ENCODE measurements at regions not wholly inside any gene's neighbourhood (a gene's known extent, or its start where the extent isn't known, plus 50 kb on each side); places are given as distances from the start of the nearest gene placed in this dataset.
A peak's percentile ranks its signal among the peaks of the same experiment; 100 is the strongest.

- DNase-seq = peak in 37 of 42 donors; percentile 1 to 70 (median 32)
Observed at GRCh38 chr20:6583134-6583738, 184.2 kb upstream of the BMP2 start.

GRCh38 chr20:6582449-6582848 is 185.0 kb upstream of the BMP2 start:
- intact Hi-C loops (cut with DNase I) = no loop called here

More at GRCh38 chr20:6583134-6583738, 184.2 kb upstream of the BMP2 start:
- intact Hi-C loops (cut with DNase I) = no loop called here

GRCh38 chr20:6580486-6580885 is 187.0 kb upstream of the BMP2 start:
- intact Hi-C loops (cut with DNase I) = no loop called here

More at GRCh38 chr20:6582449-6582848, 185.0 kb upstream of the BMP2 start:
- DNase-seq = no peak

DNA sequence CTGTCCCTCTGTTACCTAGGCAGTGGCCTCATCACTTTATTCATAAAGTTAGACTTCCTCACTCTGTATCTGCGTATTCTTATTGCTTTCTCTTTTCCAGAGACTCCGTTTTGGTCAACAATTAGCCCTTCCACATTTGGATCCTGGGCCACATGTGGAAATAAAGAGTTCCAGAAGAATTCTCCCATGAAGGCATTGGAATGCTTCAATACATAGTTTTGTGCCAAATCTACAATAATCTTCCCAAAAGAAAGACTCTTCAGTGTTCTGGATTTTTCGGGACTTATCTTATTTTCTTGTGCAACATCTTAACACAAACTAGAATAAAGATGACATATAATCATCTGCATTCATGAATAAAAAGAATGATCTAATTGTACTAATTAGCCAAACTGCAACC is 187.7 kb upstream of the BMP2 start:
- intact Hi-C loops (cut with DNase I) = no loop called here
- DNase-seq = no peak

More at GRCh38 chr20:6580486-6580885, 187.0 kb upstream of the BMP2 start:
- DNase-seq = no peak

DNA sequence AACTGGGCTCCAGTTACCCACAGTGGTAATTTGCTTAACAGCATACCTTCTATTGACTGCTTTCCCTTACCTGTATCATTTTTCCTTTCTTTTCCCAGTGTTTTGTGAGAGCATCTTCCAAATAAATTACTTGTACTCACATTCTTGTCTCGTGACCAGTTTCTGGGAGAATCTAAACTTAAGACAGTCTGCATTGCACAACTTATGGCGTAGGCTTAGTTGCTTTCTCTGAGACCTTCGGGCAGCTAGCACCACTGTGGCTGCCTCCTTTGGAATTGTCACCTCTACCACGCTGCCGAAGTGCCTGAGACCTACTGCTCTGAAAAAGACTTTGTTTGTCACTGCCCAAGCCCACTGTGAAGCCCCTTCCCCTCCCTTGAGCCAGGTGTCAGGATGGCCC is 188.1 kb upstream of the BMP2 start:
- intact Hi-C loops (cut with DNase I) = no loop called here

DNA sequence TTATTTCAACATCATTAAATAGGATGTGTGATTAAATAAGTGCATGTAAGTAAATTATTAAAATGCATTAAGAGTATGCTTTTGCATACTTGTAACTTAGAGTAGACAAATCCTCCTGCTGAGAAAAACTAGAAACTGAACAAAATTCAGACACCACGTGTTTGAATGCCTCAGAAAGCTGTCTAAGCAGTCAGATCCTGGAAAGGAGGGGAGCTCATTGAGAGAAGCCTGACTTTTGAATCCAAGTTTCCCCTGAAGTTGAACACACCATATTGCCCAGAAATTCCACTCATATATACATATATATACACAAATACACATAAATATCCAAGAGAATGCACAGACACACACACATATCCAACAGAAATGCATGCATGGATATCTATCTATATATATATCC is 190.0 kb upstream of the BMP2 start:
- intact Hi-C loops (cut with DNase I) = no loop called here

More for the DNA sequence above, 188.1 kb upstream of the BMP2 start:
- no peak for DNase-seq

GRCh38 chr20:6576726-6577125 is 190.8 kb upstream of the BMP2 start:
- no peak for DNase-seq
- intact Hi-C loops (cut with DNase I) = no loop called here

More for the DNA sequence above, 190.0 kb upstream of the BMP2 start:
- no peak for DNase-seq

GRCh38 chr20:6575912-6576401 is 191.5 kb upstream of the BMP2 start:
- intact Hi-C loops (cut with DNase I) = no loop called here

GRCh38 chr20:6566821-6567220 is 200.7 kb upstream of the BMP2 start:
- no peak for DNase-seq
- intact Hi-C loops (cut with DNase I) = no loop called here

More at GRCh38 chr20:6575912-6576401, 191.5 kb upstream of the BMP2 start:
- DNase-seq = no peak

DNA sequence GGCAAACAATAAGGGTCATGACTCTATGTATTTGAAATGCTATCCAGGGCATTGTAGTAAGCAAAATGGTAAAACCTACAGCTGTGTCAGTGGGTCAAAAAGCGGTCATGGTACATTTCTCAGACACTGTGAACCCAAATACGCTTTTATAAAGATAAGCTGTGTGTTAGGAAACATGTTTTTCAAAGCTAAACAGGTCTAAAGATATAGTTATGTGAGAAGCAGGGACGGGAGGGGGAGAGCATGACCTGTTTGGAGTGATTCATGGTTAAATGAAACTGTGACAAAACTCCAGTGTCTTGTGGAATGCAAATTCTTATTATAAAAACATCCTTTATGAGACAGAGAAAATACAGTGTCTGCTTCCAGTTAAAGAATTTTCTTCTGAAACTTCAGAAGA is 205.4 kb upstream of the BMP2 start:
- DNase-seq = no peak
- intact Hi-C loops (cut with DNase I) = no loop called here

- intact Hi-C loops (cut with DNase I) = no loop called here
- DNase-seq = no peak
Observed at GRCh38 chr20:6560978-6561377, 206.5 kb upstream of the BMP2 start.

DNA sequence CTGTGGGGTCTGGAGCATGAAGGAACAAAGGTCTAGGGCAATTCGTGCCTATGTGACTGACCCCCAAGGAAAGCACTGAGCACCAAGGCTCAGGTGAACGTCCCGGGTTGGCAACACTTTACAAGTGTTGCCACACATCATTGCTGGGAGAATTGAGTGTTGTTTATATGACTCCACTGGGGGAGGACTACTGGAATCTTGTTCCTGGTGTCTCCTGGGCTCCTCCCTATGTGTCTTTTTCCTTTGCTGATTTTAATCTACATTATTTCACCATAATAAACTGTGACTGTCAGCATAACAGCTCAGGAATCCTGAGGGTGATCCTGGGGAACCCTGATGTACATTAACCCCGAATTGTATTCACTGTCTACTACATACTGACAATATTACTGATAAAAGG is 207.7 kb upstream of the BMP2 start:
- DNase-seq = no peak

DNA sequence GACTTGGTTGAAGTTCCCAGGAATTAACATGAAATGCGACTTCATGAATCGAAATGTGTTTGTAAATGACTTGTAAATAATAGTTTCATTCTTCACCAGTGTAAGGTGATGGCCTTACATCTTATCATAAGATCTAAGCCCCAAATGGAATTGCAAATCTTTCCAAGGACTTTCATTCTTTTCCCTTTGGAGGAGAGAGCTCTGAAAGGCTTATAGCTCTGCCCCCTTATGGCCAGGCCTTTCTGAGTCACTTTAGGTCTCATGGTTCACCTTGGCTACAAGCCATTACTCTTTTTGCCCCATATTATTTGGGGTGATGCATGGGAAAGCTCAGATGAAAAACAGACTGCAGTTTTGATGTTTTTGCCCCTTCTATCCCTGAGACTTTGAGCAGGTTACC is 209.1 kb upstream of the BMP2 start:
- no peak for DNase-seq
- intact Hi-C loops (cut with DNase I) = no loop called here

More for the DNA sequence above, 207.7 kb upstream of the BMP2 start:
- intact Hi-C loops (cut with DNase I) = no loop called here

GRCh38 chr20:6533761-6534479 is 233.6 kb upstream of the BMP2 start:
- peak in 15 of 42 donors; percentile 2 to 44 (median 9) for DNase-seq
- intact Hi-C loops (cut with DNase I) = no loop called here

- no peak for DNase-seq
- intact Hi-C loops (cut with DNase I) = no loop called here
Observed at GRCh38 chr20:6533351-6533750, 234.1 kb upstream of the BMP2 start.

- DNase-seq = no peak
- intact Hi-C loops (cut with DNase I) = no loop called here
Observed at GRCh38 chr20:6530779-6531315, 236.6 kb upstream of the BMP2 start.

GRCh38 chr20:6530254-6530653 is 237.2 kb upstream of the BMP2 start:
- DNase-seq = no peak
- intact Hi-C loops (cut with DNase I) = no loop called here

DNA sequence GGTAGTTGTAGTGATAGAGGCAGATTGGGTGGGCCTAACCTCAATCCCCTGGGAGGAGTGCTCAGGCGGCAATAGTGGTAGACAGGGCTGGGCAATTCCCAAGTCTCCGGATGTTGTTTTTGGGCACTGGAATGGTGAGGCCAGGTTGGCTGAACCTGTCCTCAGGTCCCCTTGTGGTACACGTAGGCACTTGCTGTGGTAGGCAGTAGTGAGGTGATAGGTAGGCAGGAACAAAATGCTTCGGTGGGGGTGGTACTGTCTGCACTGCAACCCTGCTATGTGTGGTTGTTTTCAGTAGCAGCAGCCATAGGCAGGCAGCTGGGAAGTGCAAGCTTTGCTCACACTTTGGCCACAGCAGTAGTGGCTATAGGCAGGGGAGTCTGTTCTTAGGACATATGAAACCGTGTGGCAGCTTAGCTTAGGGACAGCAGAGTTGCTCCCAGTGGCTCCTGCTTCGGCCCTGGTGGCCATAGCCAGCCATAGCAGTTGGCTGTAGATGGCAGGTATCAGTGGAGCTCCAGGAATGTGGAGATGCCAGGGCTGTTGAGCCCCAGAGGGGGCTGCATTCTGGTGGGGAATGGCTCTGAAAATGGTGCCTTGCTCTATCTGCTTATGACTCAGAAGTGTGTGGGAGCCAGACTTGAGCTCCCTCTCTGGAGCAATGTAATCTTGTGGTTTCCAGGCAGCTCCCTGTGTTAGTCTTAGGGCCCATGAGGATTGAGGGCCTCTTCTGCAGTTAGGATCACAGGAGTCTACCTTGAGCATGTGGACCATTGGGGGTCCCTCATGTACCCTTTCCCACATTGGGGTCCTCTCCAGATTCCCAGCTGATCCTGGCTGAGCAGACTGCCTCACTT is 241.8 kb upstream of the BMP2 start:
- intact Hi-C loops (cut with DNase I) = no loop called here

DNA sequence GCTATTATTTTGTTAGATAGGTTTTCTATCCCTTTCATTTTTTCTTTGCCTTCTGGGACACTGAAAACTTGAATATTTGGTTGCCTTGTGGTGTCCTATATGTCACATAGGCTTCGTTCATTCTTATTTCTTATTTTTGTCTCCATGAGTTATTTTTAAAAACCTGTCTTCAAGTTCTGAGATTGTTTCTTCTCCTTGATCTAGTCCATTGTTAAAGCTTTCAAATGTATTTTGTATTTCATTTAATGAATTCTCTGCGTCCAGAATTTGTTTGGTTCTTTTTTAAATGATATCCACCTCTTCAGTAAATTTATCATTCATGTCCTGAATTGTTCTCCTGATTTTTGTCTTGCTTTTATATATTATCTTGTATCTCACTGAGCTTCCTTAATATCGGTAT is 243.2 kb upstream of the BMP2 start:
- no peak for DNase-seq
- intact Hi-C loops (cut with DNase I) = no loop called here

More for the DNA sequence above, 241.8 kb upstream of the BMP2 start:
- DNase-seq = no peak

Data from head of caudate nucleus (tissue), 42 donors.